Trophoblast cell (in vitro differentiated cells and primary cell): ENCODE measurements at regions not wholly inside any gene's neighbourhood (a gene's known extent, or its start where the extent isn't known, plus 50 kb on each side); places are given as distances from the start of the nearest gene placed in this dataset.
A peak's percentile ranks its signal among the peaks of the same experiment; 100 is the strongest.

Experiments used
- DNase-seq, 2 donors: peaks; one replicate each; pipeline ENCODE4 v3.0.0-alpha.2; 2016
- H2AFZ ChIP-seq: 2 replicates; pipeline ENCODE4 v1.6.1; 2013; ENCODE audit warnings: low read length, moderate library complexity, mild to moderate bottlenecking; ENCODE audit not compliant: insufficient read depth, poor library complexity
- H2AK5ac ChIP-seq: 2 replicates; pipeline ENCODE4 v1.6.1; 2013; ENCODE audit warnings: mild to moderate bottlenecking, low read length
- H2BK120ac ChIP-seq: 2 replicates; pipeline ENCODE4 v1.6.1; 2013; ENCODE audit warnings: low read length, mild to moderate bottlenecking, moderate library complexity; ENCODE audit not compliant: insufficient read depth, poor library complexity
- H2BK12ac ChIP-seq: 2 replicates; pipeline ENCODE4 v1.6.1; 2013; ENCODE audit warnings: mild to moderate bottlenecking, low read length, moderate library complexity
- H2BK5ac ChIP-seq: 2 replicates; pipeline ENCODE4 v1.6.1; 2013; ENCODE audit warnings: low read length, low read depth, moderate library complexity, mild to moderate bottlenecking; ENCODE audit not compliant: poor library complexity
- H3K14ac ChIP-seq: 2 replicates; pipeline ENCODE4 v1.6.1; 2013; ENCODE audit warnings: mild to moderate bottlenecking, low read length
- H3K18ac ChIP-seq: 2 replicates; pipeline ENCODE4 v1.6.1; 2013; ENCODE audit warnings: mild to moderate bottlenecking, low read length
- H3K23ac ChIP-seq: 2 replicates; pipeline ENCODE4 v1.6.1; 2013; ENCODE audit warnings: low read length
- H3K27ac ChIP-seq: 2 replicates; pipeline ENCODE4 v1.5.1; 2013; ENCODE audit warnings: low read depth, mild to moderate bottlenecking, inconsistent platforms, low read length, moderate library complexity
- H3K27me3 ChIP-seq: 2 replicates; pipeline ENCODE4 v1.6.1; 2013; ENCODE audit warnings: inconsistent platforms, mild to moderate bottlenecking, low read length, moderate library complexity; ENCODE audit not compliant: insufficient read depth
- H3K36me3 ChIP-seq, 2 experiments: 1 replicate in 1 of 2; 2 replicates in 1 of 2; pipeline ENCODE4 v1.6.1; 2013; ENCODE audit warnings: low read length in 2 of 2, mild to moderate bottlenecking in 2 of 2, moderate library complexity in 1 of 2; ENCODE audit not compliant: insufficient read depth in 2 of 2, control insufficient read depth in 1 of 2
- H3K4ac ChIP-seq: 2 replicates; pipeline ENCODE4 v1.6.1; 2013; ENCODE audit warnings: low read depth, mild to moderate bottlenecking, low read length, moderate library complexity
- H3K4me1 ChIP-seq, 2 experiments: 1 replicate in 1 of 2; 2 replicates in 1 of 2; pipeline ENCODE4 v1.6.1; 2013; ENCODE audit warnings: low read length in 2 of 2, mild to moderate bottlenecking in 2 of 2, moderate library complexity in 1 of 2; ENCODE audit not compliant: insufficient read depth in 2 of 2, control insufficient read depth in 1 of 2
- H3K4me2 ChIP-seq: 2 replicates; pipeline ENCODE4 v1.6.1; 2013; ENCODE audit warnings: inconsistent platforms, mild to moderate bottlenecking, low read length, moderate library complexity
- H3K4me3 ChIP-seq: 2 replicates; pipeline ENCODE4 v1.5.1; 2013; ENCODE audit warnings: mild to moderate bottlenecking, low read depth, low read length, inconsistent platforms
- H3K79me1 ChIP-seq: one replicate; pipeline ENCODE4 v1.6.1; 2013; ENCODE audit warnings: low read length
- H3K79me2 ChIP-seq: 2 replicates; pipeline ENCODE4 v1.6.1; 2013; ENCODE audit warnings: low read length, mild to moderate bottlenecking; ENCODE audit not compliant: control insufficient read depth, insufficient read depth, poor library complexity
- H3K9ac ChIP-seq: 2 replicates; pipeline ENCODE4 v1.6.1; 2013; ENCODE audit warnings: mild to moderate bottlenecking, low read length
- H3K9me3 ChIP-seq: 2 replicates; pipeline ENCODE4 v1.6.1; 2013; ENCODE audit warnings: low read depth, mild to moderate bottlenecking, control low read depth, inconsistent platforms, low read length; ENCODE audit not compliant: insufficient read depth
- H4K12ac ChIP-seq: 2 replicates; pipeline ENCODE4 v1.6.1; 2013; ENCODE audit warnings: low read depth, mild to moderate bottlenecking, low read length, moderate library complexity
- H4K8ac ChIP-seq: 2 replicates; pipeline ENCODE4 v1.6.1; 2013; ENCODE audit warnings: low read depth, mild to moderate bottlenecking, low read length, moderate library complexity
- H4K91ac ChIP-seq: one replicate; pipeline ENCODE4 v1.6.1; 2013; ENCODE audit warnings: low read depth, mild to moderate bottlenecking, low read length, moderate library complexity
- WGBS: extraction: QIAGEN DNeasy Blood & Tissue Kit; methylation state at CpG from one replicate; pipeline ENCODE4 v1.1.7; 2013; ENCODE audit warnings: missing lambda C conversion rate; ENCODE audit not compliant: insufficient read length, insufficient coverage; ENCODE audit errors: extremely low coverage; 5-methylcytosine and 5-hydroxymethylcytosine counted together

- Histone ChIP-seq H4K12ac (no peak overlapping the region), H3K79me1 (no peaks in the 10 kb centered on the region), H2AK5ac (no peak overlapping the region), H2BK120ac (no peak overlapping the region), H3K4me2 (no peak overlapping the region), H4K8ac (no peak overlapping the region), H3K36me3 (no peaks in the 10 kb centered on the region), H2AFZ (no peak overlapping the region), H3K27me3 (no peaks in the 10 kb centered on the region), H3K4ac (no peak overlapping the region), H3K9ac (no peak overlapping the region), H4K91ac (no peak overlapping the region), H3K9me3 (no peaks in the 10 kb centered on the region), H3K79me2 (no peaks in the 10 kb centered on the region), H3K4me3 (no peak overlapping the region), H3K23ac (no peak overlapping the region), H2BK12ac (no peak overlapping the region), H3K14ac (no peak overlapping the region), H2BK5ac (no peak overlapping the region), H3K4me1 (no peaks in the 10 kb centered on the region), H3K18ac (no peak overlapping the region), H3K27ac (no peak overlapping the region)
- WGBS = no CpG with 5 or more reads among the region's 7 CpGs
- peak; percentile 38 to 79 for DNase-seq
Measured at GRCh38 chr3:11944052-11944673, 60.0 kb upstream of the SYN2 start.

GRCh38 chr3:11948331-11948730 is 55.9 kb upstream of the SYN2 start:
- Histone ChIP-seq H3K4me3 (no peak overlapping the region), H3K14ac (no peak overlapping the region)
- WGBS = no CpG with 5 or more reads among the region's 3 CpGs

GRCh38 chr3:11948866-11949265 is 55.3 kb upstream of the SYN2 start:
- no peak overlapping the region for H2AFZ ChIP-seq
- no peaks in the 10 kb centered on the region for H3K79me1 ChIP-seq
- H2BK12ac ChIP-seq = no peak overlapping the region
- no peak overlapping the region for H4K12ac ChIP-seq
- DNase-seq = no peak
- H2BK120ac ChIP-seq = no peak overlapping the region
- H3K4me2 ChIP-seq = no peak overlapping the region
- no peak overlapping the region for H2BK5ac ChIP-seq
- H3K27ac ChIP-seq = no peak overlapping the region
- no peak overlapping the region for H3K9ac ChIP-seq
- no peaks in the 10 kb centered on the region for H3K27me3 ChIP-seq
- no peaks in the 10 kb centered on the region for H3K79me2 ChIP-seq
- H4K8ac ChIP-seq = no peak overlapping the region
- no peak overlapping the region for H3K23ac ChIP-seq
- no peak overlapping the region for H3K14ac ChIP-seq
- no peak overlapping the region for H3K18ac ChIP-seq
- H2AK5ac ChIP-seq = no peak overlapping the region
- no peak overlapping the region for H3K4me3 ChIP-seq
- no peaks in the 10 kb centered on the region for H3K36me3 ChIP-seq
- H4K91ac ChIP-seq = no peak overlapping the region
- no peaks in the 10 kb centered on the region for H3K9me3 ChIP-seq
- no peaks in the 10 kb centered on the region for H3K4me1 ChIP-seq
- no peak overlapping the region for H3K4ac ChIP-seq

More at GRCh38 chr3:11948331-11948730, 55.9 kb upstream of the SYN2 start:
- H3K9me3 ChIP-seq = no peaks in the 10 kb centered on the region
- H3K23ac ChIP-seq = no peak overlapping the region
- no peak overlapping the region for H3K4me2 ChIP-seq
- H4K91ac ChIP-seq = no peak overlapping the region
- H3K9ac ChIP-seq = no peak overlapping the region
- no peak overlapping the region for H2AFZ ChIP-seq
- no peak overlapping the region for H2BK12ac ChIP-seq
- no peaks in the 10 kb centered on the region for H3K79me1 ChIP-seq
- H3K4ac ChIP-seq = no peak overlapping the region
- no peaks in the 10 kb centered on the region for H3K36me3 ChIP-seq
- H2BK120ac ChIP-seq = no peak overlapping the region
- H3K27ac ChIP-seq = no peak overlapping the region
- H3K18ac ChIP-seq = no peak overlapping the region
- no peak overlapping the region for H4K12ac ChIP-seq
- no peak overlapping the region for H2AK5ac ChIP-seq
- DNase-seq = no peak
- H3K27me3 ChIP-seq = no peaks in the 10 kb centered on the region
- no peaks in the 10 kb centered on the region for H3K79me2 ChIP-seq
- no peaks in the 10 kb centered on the region for H3K4me1 ChIP-seq
- no peak overlapping the region for H4K8ac ChIP-seq
- H2BK5ac ChIP-seq = no peak overlapping the region

GRCh38 chr3:11949351-11949750 is 54.8 kb upstream of the SYN2 start:
- DNase-seq = no peak
- H3K36me3 ChIP-seq = no peaks in the 10 kb centered on the region

More at GRCh38 chr3:11949351-11949750, 54.8 kb upstream of the SYN2 start:
- Histone ChIP-seq H3K4me3 (no peak overlapping the region), H2BK120ac (no peak overlapping the region), H3K27me3 (no peaks in the 10 kb centered on the region), H3K4ac (no peak overlapping the region), H3K27ac (no peak overlapping the region), H2AK5ac (no peak overlapping the region), H3K14ac (no peak overlapping the region), H4K12ac (no peak overlapping the region), H2AFZ (no peak overlapping the region), H3K9me3 (no peaks in the 10 kb centered on the region), H3K4me1 (no peaks in the 10 kb centered on the region), H3K23ac (no peak overlapping the region), H4K91ac (no peak overlapping the region), H3K18ac (no peak overlapping the region), H3K79me2 (no peaks in the 10 kb centered on the region), H3K4me2 (no peak overlapping the region), H3K9ac (no peak overlapping the region), H2BK5ac (no peak overlapping the region), H4K8ac (no peak overlapping the region), H2BK12ac (no peak overlapping the region), H3K79me1 (no peaks in the 10 kb centered on the region)
- no CpG with 5 or more reads among the region's 3 CpGs for WGBS
